Lower leg skin (tissue), 3 donors: ENCODE measurements at regions not wholly inside any gene's neighbourhood (a gene's known extent, or its start where the extent isn't known, plus 50 kb on each side); places are given as distances from the start of the nearest gene placed in this dataset.

ENCODE experiments used
- POLR2A ChIP-seq, 2 donors: fragments of 450-650 bp; IDR thresholded peaks; one replicate each; pipeline ENCODE4 v1.6.1; 2016 to 2017; ENCODE audit warnings: antibody characterized with exemption in 2 of 2, mild to moderate bottlenecking in 1 of 2, moderate library complexity in 1 of 2
- TF ChIP-seq, protein P1 (sequence below), 3 donors: fragments of 450-650 bp; IDR thresholded peaks; one replicate each; pipeline ENCODE4 v1.5.1; 2016; ENCODE audit warnings: antibody characterized with exemption in 3 of 3, mild to moderate bottlenecking in 3 of 3, moderate library complexity in 2 of 3

GRCh38 chr9:115359017-115359780 is 241.2 kb upstream of the TNC start:
- TF ChIP-seq, protein P1, sequence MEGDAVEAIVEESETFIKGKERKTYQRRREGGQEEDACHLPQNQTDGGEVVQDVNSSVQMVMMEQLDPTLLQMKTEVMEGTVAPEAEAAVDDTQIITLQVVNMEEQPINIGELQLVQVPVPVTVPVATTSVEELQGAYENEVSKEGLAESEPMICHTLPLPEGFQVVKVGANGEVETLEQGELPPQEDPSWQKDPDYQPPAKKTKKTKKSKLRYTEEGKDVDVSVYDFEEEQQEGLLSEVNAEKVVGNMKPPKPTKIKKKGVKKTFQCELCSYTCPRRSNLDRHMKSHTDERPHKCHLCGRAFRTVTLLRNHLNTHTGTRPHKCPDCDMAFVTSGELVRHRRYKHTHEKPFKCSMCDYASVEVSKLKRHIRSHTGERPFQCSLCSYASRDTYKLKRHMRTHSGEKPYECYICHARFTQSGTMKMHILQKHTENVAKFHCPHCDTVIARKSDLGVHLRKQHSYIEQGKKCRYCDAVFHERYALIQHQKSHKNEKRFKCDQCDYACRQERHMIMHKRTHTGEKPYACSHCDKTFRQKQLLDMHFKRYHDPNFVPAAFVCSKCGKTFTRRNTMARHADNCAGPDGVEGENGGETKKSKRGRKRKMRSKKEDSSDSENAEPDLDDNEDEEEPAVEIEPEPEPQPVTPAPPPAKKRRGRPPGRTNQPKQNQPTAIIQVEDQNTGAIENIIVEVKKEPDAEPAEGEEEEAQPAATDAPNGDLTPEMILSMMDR (IDR thresholded peaks at IDR 0.05): no peak
- TF ChIP-seq POLR2A (IDR thresholded peaks at IDR 0.05): no peak
